ENCODE measurements at regions not wholly inside any gene's neighbourhood (a gene's known extent, or its start where the extent isn't known, plus 50 kb on each side); places are given as distances from the start of the nearest gene placed in this dataset.

GRCh38 chr2:14746133-14746532 lies 113.6 kb downstream of the LRATD1 start (continued):
- TF ChIP-seq BCL11A (IDR thresholded peaks at IDR 0.05; ENCODE audit: low read depth in 2 of 2, low read length in 2 of 2), result no peak
- no peak for TF ChIP-seq RBBP5 (IDR thresholded peaks at IDR 0.05; ENCODE audit: borderline replicate concordance, low read depth, low read length)
- TF ChIP-seq SRF (IDR thresholded peaks at IDR 0.05; ENCODE audit: low read depth, low read length), result no peak
- no peak for TF ChIP-seq GABPA (IDR thresholded peaks at IDR 0.05; ENCODE audit: borderline replicate concordance, insufficient read depth, low read length)
- TF ChIP-seq JUND (IDR thresholded peaks at IDR 0.05; ENCODE audit: low read length), result no peak
- TF ChIP-seq HDAC2 (IDR thresholded peaks at IDR 0.05; ENCODE audit: borderline replicate concordance in 1 of 2, low read depth in 2 of 2, low read length in 2 of 2), result no peak
- no peak for TF ChIP-seq KDM4A (IDR thresholded peaks at IDR 0.05; ENCODE audit: low read depth, low read length, severe bottlenecking)
- no peak for TF ChIP-seq CHD2 (IDR thresholded peaks at IDR 0.05; ENCODE audit: low read length)
